H1 (cell line): ENCODE measurements at regions not wholly inside any gene's neighbourhood (a gene's known extent, or its start where the extent isn't known, plus 50 kb on each side); places are given as distances from the start of the nearest gene placed in this dataset.

ENCODE experiments used
- BCL11A ChIP-seq, 2 experiments: IDR thresholded peaks; one replicate each; pipeline ENCODE4 v1.6.1; 2011; ENCODE audit warnings: low read depth in 2 of 2, low read length in 2 of 2, mild to moderate bottlenecking in 2 of 2
- HDAC6 ChIP-seq: IDR thresholded peaks from one replicate; pipeline ENCODE4 v1.7.1; 2012; ENCODE audit warnings: low read depth, mild to moderate bottlenecking, inconsistent platforms, low read length, moderate library complexity
- JUN ChIP-seq: IDR thresholded peaks from 2 replicates; pipeline ENCODE4 v1.6.1; 2011; ENCODE audit warnings: low read depth, mild to moderate bottlenecking, improper control_type of control experiment, low read length
- SAP30 ChIP-seq: fragments of 300-600 bp; sonication (generic); IDR thresholded peaks from 2 replicates; pipeline ENCODE4 v1.7.1; 2012; ENCODE audit warnings: low read length, moderate library complexity, mild to moderate bottlenecking, inconsistent platforms; ENCODE audit not compliant: insufficient read depth, insufficient replicate concordance
- SIRT6 ChIP-seq: IDR thresholded peaks from one replicate; pipeline ENCODE4 v1.7.1; 2012; ENCODE audit warnings: low read length, inconsistent platforms

- TF ChIP-seq SAP30 (no peak), BCL11A (IDR thresholded peaks at IDR 0.05; ENCODE audit: low read depth in 2 of 2, low read length in 2 of 2) (no peak), SIRT6 (no peak), HDAC6 (no peak), JUN (no peak)
Measured at GRCh38 chr4:181646864-181647263, 596.3 kb upstream of the TENM3 start (continued).
